GM18861 (cell line): ENCODE measurements at regions not wholly inside any gene's neighbourhood (a gene's known extent, or its start where the extent isn't known, plus 50 kb on each side); places are given as distances from the start of the nearest gene placed in this dataset.

Experiments used
- ATAC-seq: cut with Tn5 transposase; IDR thresholded peaks from one replicate; pipeline ENCODE4 v1.9.1; 2021; ENCODE audit not compliant: unreplicated experiment

DNA sequence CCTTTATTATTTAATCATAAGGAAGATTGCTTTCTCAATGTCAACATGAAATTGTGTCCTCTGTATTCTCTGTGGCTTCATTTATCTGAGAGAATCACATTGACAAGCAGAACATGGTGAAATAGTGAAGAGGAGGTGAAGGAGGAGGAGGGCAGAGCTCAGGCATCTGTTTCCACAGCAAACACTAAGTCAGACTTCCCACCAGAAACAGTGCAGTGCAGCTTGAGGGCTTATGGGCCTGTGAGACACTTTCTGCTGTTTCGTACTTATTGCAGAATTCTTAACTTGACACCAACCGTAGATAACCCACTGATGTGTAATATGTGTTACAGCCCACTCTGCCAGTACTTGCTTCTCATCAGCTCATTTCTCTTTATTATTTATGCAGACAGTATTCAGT, 386.3 kb downstream of the DIRAS2 start:
- ATAC-seq = no peak

DNA sequence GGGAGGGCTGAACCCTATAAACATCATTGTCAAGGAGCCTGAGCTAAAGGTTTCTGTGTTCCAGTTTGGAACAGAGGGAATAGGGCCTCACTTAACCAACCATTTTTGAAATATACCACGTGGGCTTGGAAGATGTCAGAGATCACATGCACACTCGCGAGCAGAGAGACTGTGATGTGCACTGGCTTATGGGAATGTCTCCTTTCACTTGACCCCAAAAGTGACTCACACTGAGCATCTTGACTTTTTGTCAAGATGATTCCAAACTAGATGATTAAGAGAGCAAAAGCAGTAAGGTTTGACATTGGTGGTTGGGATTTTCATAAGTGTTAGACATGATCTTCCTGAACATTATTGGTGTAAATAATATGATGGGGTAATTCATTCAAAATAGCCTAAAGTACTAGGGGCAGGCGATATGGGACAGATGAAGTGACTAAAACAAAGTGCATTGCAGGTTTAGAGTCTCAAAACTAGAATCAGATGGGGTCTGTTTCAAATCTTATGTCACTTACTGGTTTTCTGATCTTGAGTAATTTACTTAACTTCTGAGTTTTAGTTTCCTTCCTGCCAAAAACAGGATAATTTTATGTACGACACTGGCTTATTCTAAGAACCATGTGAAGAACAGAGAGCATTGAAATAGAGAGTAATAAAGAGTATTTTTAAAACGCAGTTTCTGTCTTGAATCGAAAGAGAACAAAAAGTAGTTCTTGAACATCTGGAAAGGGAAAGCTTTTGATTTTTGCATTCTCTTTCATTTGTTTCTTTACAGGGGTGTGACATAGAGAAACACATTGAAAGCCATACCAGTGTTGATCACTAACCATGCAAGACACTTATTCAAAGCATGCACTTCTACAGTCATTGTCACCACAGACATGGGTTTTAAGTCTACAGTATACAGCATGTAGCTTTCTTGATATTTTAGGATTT, 383.0 kb downstream of the DIRAS2 start:
- ATAC-seq = no peak

DNA sequence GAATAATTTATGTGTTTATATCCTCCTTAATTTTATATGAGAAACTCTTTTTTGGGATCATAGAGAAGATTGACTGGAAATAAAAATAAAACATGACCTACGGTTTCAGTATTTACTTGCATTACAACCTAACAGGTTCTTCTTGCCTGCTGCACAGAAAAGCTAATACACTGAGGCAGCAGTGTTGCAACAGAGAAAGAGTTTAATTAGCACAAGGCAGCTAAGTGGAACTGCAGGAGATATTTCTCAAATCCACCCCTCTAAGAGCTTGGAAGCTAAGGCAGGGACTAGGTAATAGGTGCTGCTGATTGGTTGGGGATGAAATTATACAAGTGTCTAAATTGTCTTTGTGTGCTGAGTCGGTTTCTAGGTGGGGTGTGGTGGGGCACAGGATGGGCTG, 380.9 kb downstream of the DIRAS2 start:
- ATAC-seq = no peak

- ATAC-seq = no peak
These were observed 374.0 kb downstream of the DIRAS2 start for GRCh38 chr9:90268613-90269012.

GRCh38 chr9:90271707-90272106, 370.9 kb downstream of the DIRAS2 start:
- no peak for ATAC-seq

GRCh38 chr9:90274725-90275124, 367.9 kb downstream of the DIRAS2 start:
- ATAC-seq = no peak

DNA sequence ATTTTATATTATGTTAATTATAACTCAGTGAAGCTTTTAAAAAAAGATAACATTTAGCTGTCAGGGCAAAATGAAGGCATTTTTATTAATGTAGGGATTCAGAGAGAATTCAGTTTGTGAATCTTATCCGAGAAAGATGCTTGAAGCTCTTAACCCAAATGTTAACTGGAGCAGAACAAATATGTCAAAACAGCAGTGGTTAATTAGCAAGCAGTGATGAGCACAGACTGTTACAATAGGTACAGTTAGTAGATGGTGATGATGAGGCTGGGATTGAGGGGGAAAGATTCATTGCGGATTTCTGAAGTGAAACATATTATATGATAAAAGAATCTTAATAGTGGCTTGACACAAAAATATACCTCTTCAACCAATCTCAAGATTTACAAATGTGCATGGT, 356.7 kb downstream of the DIRAS2 start:
- no peak for ATAC-seq

DNA sequence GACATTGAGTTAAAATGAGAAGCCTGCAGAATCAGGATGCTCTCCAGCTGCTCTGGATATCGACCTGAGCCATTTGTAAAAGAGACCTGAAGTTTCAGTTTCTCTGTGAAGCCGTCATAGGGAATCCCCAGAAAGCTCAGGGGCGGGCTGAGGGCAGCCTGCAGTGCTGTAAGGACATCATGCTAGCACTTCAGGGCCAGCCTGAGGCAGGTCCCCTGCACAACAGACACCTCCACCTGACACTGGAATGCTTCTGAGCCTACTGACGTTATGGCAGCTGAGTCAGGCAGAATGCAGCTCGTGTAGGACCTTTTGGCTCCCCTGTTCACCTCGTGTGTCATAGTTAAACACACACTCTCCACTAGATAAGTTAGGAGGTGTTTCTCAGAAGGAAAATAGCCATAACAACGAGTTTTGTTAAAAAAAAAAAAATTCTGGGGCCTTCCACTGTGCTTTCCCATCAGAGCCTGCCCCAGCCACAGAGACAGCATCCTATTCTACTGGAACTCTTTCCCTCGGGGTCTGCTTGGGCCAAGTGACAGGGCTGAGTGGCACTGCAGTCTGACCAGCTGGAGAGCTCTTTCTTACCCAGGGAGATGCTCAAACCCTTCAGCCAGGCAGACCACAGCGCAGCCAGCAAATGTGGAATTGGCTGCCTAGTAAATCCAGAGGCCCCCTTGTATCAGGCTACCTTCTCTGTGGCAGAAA, 354.9 kb downstream of the DIRAS2 start:
- peak; percentile 95 for ATAC-seq

DNA sequence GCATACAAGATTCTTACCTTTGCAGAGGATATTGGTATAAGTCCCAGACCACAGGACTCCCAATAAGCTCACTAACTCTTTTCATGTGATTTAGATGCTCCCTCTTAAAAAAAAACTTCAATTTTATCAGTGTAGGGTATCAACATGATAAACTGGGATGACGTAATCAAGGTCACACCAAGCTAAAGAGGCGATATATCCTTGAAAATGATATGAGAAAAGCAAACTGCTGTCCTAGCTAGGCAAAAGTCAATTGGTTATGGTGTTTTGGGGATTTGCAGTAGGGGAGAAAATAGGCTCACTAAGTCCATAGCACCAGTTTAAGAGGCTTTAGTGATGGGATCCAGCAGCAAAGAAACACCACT, 354.4 kb downstream of the DIRAS2 start:
- ATAC-seq = no peak

DNA sequence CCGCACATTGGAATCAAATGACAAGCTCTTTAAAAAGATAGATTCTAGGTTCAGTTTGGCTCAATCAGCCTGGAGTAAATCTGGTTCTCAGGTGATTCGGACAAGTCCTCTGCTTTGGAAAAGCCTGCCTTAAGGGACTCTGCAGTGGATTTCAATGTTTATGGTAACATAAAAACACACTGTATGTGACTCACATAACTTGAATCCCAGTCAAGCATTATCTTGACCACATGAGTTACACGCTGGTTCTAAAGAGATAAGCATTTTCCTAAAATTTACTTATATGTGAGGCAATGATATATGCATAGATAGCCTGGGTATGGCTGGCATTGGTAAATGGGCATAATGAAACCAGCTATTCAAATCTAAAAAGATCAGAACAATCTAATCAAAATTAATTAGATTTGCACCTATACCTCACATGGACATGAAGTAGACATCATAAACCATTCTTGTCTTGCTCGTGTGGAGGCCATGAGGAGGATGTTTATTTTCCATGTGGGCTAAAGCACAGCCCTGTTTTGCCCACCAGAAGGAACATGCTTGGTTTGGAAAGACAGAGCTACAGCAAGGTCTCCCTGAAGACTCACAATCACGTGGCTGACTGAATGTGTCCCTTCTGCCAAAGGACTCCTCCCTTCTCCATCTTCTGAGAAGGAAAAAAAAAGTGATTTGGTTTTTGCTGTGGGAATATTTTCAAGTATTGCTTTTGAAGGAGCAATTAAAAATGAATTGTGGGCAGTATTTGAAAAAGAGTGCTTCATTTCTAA, 351.7 kb downstream of the DIRAS2 start:
- no peak for ATAC-seq

DNA sequence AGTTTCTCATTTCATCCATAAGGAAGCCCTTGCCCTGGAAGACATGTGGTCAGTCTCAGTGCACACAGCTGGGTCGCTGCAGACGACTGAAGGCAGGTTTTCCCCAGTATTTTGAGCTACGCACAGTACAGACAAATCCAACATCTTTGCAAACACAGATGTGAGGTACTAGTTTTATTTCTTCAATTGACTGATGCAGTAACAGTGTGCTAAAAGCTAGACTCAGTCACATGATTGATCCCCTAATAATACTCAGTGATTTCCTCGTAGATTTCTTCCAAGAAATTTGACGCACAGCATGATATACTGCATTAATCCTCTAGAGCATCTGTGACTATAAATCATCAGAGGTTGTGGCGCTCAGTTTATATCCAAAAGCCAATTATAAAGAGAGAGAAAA, 346.1 kb downstream of the DIRAS2 start:
- no peak for ATAC-seq

DNA sequence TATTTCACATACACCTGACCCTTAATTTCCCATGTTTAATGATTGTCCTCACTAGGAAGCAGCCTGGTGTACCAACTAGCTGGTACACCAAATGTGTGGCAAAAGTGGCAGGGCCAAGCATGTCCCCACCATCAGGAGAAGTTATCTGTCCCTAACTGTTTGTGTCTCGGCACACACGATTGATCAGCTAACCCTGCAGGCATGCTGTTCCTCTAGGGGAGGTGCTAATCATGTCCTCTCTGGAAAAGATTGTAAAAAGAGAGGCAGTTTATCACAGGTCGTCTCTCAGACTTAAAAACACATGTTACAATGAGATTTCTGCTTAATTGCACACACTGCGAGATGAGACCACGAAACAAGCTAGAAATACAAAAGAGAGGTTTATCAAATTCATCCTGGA, 342.7 kb downstream of the DIRAS2 start:
- ATAC-seq = no peak

DNA sequence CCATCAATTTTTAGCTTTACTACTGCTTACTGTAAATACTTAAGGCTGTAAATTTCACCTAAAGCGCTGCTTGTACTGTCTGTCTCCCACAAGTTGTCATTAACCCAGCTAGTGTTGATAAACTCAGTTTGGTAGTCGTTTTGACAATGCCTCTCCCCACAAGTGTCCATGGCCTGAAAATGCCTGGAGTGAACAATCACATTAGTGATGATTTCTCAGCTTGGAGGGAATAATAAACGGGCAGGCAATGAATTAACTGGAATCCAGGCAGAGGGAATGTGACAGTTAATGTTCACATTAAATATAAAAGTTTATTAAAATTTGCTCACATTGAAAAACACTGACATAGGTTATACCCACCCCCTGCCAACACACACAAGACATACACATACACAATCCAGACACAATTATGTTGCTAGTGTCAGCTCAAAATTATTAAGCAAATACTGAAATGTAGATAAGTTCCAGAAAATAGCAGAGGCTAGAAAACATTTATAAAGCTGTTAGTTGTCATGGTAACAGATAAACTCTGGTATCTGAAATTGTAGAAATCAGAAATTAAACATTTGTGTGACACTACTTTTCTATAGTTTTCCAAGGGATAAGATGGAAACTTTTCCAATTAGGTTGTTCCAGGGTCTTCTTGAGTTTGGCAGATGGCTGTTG, 341.9 kb downstream of the DIRAS2 start:
- ATAC-seq = no peak

DNA sequence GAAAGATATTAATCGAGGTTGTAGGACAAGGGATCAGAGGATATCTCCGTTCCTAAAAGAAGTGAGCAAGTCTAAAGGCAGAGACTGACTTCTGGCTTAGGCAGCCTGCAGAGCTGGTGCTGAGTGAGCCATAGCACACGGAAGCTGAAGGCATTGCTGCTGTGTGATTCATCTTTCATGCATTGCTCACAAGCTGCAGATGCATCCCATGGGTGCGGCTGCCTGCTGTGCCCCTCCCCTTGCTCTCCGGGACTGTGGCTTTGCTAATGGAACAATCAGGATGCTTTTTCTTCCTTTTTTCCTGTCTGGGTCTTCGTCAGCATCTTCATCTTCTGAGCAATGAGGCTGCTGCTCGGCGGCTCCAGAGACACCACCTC, 341.4 kb downstream of the DIRAS2 start:
- no peak for ATAC-seq

DNA sequence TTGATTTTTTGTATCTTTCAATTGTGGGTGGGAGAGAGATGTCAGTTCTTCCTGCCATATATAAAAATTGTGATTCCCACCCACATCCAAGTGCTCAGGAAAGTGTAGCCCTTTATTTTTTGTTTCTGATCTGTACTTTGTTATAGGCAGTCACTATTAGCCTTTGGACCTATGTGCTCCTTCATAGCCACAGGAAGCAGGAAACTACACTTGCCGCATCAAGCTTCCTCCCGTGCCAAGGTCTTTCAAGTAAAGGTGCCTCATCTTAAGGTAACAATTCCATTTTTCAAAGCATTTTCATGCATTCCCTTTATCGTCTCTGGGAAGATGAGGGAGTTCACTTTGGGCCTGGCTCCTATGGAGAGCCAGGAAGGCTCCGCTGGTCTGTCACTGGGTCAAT, 339.0 kb downstream of the DIRAS2 start:
- ATAC-seq = no peak

GRCh38 chr9:90306158-90306557, 336.5 kb downstream of the DIRAS2 start:
- ATAC-seq = no peak

DNA sequence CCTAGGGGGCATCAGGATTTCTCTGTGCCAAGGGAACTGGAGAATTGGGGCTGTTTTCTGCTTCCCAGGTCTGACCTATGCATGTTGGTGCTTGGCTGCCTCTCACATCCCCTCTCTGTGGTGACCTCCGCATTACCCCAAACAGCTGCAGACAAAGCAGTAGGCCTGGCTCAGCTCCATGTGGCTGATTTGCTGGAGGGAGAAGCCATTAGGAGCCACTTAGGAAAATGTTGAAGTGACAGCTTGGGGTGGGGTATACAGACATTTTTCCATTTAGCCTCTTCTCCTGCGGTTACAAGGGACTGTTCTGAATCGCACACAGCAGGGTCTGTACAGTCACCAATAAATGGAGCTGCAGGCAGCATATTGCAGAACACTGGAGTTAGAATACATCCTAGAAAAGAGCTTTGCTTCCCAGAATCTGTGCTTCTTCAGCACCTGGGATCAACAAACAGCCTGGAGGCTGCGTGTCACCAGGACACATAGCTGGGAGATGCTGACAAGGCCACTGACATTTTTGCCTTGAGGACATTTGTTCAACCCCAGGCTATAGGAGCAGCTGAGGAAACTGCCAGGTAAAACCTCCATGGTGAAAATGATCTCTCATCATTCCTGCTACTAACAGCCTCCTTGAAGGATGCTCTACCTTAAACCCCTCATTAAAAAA, 335.3 kb downstream of the DIRAS2 start:
- no peak for ATAC-seq

DNA sequence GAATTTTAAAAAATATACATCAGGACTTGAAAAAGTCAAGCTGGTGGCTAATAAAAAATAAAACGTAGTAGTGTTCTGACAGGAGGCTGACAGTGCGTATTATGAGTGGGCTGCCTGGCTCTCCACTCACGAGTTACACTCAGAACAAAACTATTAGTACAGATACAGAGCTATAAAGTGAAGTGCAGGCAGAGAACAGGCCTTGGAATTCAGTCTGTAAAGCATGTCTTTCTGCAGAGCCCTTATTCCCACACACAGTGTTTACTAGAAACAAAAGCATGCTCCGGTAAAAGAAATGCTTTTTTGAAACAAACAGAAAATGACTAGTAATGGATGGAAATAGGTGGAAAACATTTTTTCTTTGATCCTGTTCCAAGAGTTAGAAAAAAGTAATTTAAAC, 334.7 kb downstream of the DIRAS2 start:
- ATAC-seq = no peak

DNA sequence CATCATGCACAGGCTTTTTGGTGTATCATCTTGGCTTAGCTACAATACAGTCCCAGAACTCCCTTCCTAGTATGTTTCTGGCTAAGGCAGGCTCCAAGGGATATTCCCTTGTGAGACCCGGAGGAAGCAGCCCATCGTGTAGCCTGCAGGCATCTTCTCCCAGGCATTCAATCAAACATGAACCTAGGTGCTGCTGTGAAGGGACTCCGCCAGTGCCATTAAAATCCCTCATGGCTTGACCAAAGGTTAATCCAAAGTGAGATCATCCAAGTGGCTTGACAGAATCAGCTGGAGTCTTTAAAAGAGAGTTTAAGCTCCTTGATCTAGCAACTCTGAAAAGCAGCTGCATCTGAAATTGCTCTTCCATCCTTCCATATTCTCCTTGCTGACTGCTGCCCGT, 333.9 kb downstream of the DIRAS2 start:
- ATAC-seq = no peak

DNA sequence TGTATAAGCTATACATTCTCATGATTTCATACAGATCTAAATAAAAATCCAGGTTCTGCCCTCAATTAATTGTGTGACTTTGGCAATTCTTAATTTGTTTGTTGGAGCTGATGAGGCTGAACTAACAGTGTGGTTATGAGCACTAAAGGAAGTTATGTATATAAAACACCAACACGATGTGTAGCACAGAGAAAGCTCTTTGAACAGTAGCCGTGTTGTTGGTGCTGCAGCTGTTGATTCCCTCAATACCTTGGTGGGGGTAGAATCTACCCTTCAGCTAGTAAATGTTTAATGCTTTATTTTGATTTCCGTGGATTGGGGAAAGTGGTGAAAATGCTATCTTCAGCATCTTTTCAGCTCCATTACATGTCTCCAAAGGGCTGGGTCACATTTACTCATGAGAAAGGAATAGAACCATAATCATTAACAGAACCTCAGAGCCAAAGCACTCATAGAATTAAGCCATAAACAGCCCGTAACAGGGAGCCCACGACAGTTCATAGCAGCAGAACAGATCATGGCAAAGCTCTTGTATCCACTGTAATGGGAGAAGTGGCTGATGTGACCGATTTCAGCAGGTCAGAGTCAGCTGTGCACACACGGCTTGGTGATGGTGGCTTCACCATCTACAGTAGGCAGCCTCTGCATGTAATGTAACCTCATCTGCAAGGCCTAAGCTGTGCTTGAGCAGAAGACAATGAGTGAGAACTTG, 332.7 kb downstream of the DIRAS2 start:
- no peak for ATAC-seq
